ENCODE measurements at regions not wholly inside any gene's neighbourhood (a gene's known extent, or its start where the extent isn't known, plus 50 kb on each side); places are given as distances from the start of the nearest gene placed in this dataset.

DNA sequence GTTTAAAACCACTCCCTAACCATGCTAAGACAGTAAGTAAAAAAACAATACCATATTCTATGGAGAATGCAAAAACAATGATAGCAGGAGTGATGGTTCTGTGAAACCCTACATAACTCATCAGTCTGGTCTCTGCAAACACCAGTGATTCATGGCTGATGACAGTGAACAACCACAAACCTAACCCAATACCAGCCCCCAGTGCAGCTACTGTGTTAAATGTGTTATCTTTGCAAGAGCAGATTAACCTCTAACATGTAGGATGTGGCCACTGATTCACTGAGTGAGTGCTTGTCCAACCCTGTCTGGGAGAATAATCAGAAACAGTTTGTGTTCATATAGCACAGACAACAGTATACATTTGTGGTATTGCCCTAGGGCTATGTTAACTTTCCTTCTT lies 100.2 kb upstream of the COG2 start:
- TF ChIP-seq CTCF (IDR thresholded peaks at IDR 0.05; ENCODE audit: control insufficient read depth, insufficient read depth, low read depth, low read length, missing control alignments): no peak
- H3K4me3 ChIP-seq (ENCODE audit: control insufficient read depth, low read depth, low read length): no peak overlapping the region
- no peak for DNase-seq (ENCODE audit: low read depth)

DNA sequence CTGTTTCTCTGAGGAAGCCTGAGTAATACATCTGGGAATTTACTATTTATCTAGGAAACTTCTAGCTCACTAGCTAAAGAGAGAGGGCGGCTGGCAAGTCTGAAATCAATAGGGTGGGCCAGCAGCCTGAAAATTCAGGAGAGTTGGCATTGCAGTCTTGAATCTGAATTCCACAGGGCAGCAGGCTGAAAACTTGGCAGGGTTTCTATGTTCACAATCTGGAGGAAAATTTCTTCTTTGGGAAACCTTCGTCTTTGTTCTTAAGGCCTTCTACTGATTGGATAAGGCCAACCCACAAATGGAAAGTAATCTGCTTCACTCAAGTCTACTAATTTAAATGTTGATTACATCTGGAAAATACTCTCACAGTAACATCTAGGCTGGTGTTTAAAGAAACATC lies 101.0 kb upstream of the COG2 start:
- no peak for TF ChIP-seq CTCF (IDR thresholded peaks at IDR 0.05; ENCODE audit: control insufficient read depth, insufficient read depth, low read depth, low read length, missing control alignments)
- no peak for DNase-seq (ENCODE audit: low read depth)
- no peak overlapping the region for H3K4me3 ChIP-seq (ENCODE audit: control insufficient read depth, low read depth, low read length)

GRCh38 chr1:230540421-230541155 lies 101.7 kb upstream of the COG2 start:
- TF ChIP-seq CTCF (IDR thresholded peaks at IDR 0.05; ENCODE audit: control insufficient read depth, insufficient read depth, low read depth, low read length, missing control alignments): no peak
- H3K4me3 ChIP-seq (ENCODE audit: control insufficient read depth, low read depth, low read length): no peak overlapping the region
- no peak for DNase-seq (ENCODE audit: low read depth)

DNA sequence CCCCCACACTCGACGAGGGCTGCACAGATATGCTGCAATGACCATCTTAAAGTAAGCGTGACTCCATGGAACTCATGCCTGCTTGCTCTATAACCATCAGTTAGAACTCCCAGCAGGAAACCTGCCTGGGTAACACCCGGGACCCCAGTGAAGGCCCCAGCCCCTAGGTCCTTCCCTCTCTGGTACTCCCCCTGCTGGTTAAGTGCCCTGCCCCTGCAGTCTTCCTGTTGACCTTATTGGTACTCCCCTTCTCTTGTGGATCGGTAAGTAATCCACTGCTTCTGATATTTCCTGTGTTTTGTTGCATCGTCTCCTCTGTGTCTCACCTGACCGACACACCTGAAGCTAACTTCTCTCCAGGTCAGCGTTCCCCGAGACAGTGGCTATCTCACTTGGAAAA lies 104.8 kb upstream of the COG2 start:
- no peak overlapping the region for H3K4me3 ChIP-seq (ENCODE audit: control insufficient read depth, low read depth, low read length)
- no peak for TF ChIP-seq CTCF (IDR thresholded peaks at IDR 0.05; ENCODE audit: control insufficient read depth, insufficient read depth, low read depth, low read length, missing control alignments)
- no peak for DNase-seq (ENCODE audit: low read depth)

- H3K4me3 ChIP-seq (ENCODE audit: control insufficient read depth, low read depth, low read length): no peak overlapping the region
- DNase-seq (ENCODE audit: low read depth): no peak
- no peak for TF ChIP-seq CTCF (IDR thresholded peaks at IDR 0.05; ENCODE audit: control insufficient read depth, insufficient read depth, low read depth, low read length, missing control alignments)
Measured at GRCh38 chr1:230536641-230537155, 105.6 kb upstream of the COG2 start.

DNA sequence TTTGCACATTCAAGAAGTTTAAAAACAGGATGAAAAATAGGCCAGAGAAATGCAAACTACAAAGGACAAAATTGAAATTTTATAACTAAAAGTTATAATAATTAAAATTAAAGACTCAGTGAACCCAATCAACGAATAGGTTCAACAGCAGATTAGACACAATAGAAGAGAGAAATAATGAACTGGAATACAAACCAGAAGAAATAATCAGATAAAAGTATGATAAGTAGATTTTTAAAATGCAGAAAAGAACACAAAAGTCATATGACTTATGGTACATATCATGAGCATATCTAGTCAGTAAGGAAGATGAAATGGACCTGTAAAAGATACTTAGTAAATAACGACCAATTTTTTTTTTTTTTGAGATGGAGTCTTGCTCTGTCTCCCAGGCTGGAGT lies 108.1 kb upstream of the COG2 start:
- H3K4me3 ChIP-seq (ENCODE audit: control insufficient read depth, low read depth, low read length): no peak overlapping the region
- DNase-seq (ENCODE audit: low read depth): no peak
- TF ChIP-seq CTCF (IDR thresholded peaks at IDR 0.05; ENCODE audit: control insufficient read depth, insufficient read depth, low read depth, low read length, missing control alignments): no peak
